OCI-LY7 (cell line): ENCODE measurements at regions not wholly inside any gene's neighbourhood (a gene's known extent, or its start where the extent isn't known, plus 50 kb on each side); places are given as distances from the start of the nearest gene placed in this dataset.

Experiments used
- EZH2phosphoT487 ChIP-seq: fragments of 200-600 bp; sonication (generic); IDR thresholded peaks from 2 replicates; pipeline ENCODE4 v1.6.1; 2018; ENCODE audit warnings: low read depth, borderline replicate concordance, mild to moderate bottlenecking, mixed run types, antibody characterized with exemption, low read length, moderate library complexity, mixed read lengths
- TF ChIP-seq, protein P1 (sequence below): fragments of 200-600 bp; sonication (generic); conservative IDR thresholded peaks from 2 replicates; pipeline ENCODE4 v1.5.1; 2014; ENCODE audit warnings: mild to moderate bottlenecking, antibody characterized with exemption, low read length, moderate library complexity, mixed read lengths

DNA sequence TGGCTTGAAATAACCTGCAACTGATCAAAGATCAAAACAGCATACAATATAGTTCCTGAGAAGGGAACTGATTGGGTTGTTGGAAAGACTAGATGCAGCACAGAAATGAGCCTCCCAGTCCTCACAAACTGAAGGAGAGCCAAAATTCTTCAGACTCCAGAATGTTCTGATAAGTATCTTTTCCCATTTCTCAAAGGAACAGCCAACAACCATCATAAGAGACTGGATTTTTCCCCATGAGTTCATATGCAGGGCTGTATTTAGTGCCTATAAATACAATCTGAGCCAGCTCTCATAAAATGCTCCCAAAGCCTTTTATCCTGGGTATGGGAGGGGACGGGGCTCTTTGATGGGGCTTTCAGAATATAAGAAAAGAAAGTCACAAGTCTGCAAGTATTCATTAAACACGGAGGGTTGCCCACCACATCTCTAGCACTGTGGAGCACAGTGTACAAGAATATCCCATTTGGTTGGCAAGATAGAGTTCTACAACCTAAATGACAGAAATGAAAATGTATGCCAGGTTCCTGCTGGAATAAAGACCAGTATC lies 50.7 kb upstream of the LYVE1 start:
- TF ChIP-seq, protein P1, sequence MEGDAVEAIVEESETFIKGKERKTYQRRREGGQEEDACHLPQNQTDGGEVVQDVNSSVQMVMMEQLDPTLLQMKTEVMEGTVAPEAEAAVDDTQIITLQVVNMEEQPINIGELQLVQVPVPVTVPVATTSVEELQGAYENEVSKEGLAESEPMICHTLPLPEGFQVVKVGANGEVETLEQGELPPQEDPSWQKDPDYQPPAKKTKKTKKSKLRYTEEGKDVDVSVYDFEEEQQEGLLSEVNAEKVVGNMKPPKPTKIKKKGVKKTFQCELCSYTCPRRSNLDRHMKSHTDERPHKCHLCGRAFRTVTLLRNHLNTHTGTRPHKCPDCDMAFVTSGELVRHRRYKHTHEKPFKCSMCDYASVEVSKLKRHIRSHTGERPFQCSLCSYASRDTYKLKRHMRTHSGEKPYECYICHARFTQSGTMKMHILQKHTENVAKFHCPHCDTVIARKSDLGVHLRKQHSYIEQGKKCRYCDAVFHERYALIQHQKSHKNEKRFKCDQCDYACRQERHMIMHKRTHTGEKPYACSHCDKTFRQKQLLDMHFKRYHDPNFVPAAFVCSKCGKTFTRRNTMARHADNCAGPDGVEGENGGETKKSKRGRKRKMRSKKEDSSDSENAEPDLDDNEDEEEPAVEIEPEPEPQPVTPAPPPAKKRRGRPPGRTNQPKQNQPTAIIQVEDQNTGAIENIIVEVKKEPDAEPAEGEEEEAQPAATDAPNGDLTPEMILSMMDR, result no peak
- TF ChIP-seq EZH2phosphoT487, result no peak
